Endodermal cell (in vitro differentiated cells): ENCODE measurements at regions not wholly inside any gene's neighbourhood (a gene's known extent, or its start where the extent isn't known, plus 50 kb on each side); places are given as distances from the start of the nearest gene placed in this dataset.

Experiments used
- DNase-seq: peaks from one replicate; pipeline ENCODE4 v3.0.0-alpha.2; 2017
- H3K27ac ChIP-seq: 2 replicates; pipeline ENCODE4 v1.5.1; 2013; ENCODE audit warnings: mild to moderate bottlenecking, low read depth, low read length, moderate library complexity
- H3K27me3 ChIP-seq: 2 replicates; pipeline ENCODE4 v1.6.1; 2013; ENCODE audit warnings: mild to moderate bottlenecking, low read length, moderate library complexity; ENCODE audit not compliant: insufficient read depth, control insufficient read depth, poor library complexity, severe bottlenecking
- H3K36me3 ChIP-seq: 2 replicates; pipeline ENCODE4 v1.7.0; 2013; ENCODE audit warnings: mild to moderate bottlenecking, low read length, moderate library complexity; ENCODE audit not compliant: control insufficient read depth, insufficient read depth
- H3K4me1 ChIP-seq: one replicate; pipeline ENCODE4 v1.7.0; 2013; ENCODE audit warnings: low read length; ENCODE audit not compliant: control insufficient read depth, insufficient read depth
- H3K4me3 ChIP-seq: 2 replicates; pipeline ENCODE4 v1.5.1; 2013; ENCODE audit warnings: mild to moderate bottlenecking, low read length, moderate library complexity
- H3K9ac ChIP-seq: 2 replicates; pipeline ENCODE4 v1.6.1; 2013; ENCODE audit warnings: mild to moderate bottlenecking, low read length, moderate library complexity; ENCODE audit not compliant: poor library complexity, severe bottlenecking; ENCODE audit errors: extremely low read depth
- H3K9me3 ChIP-seq: 2 replicates; pipeline ENCODE4 v1.6.1; 2013; ENCODE audit warnings: mild to moderate bottlenecking, low read length, moderate library complexity; ENCODE audit not compliant: control insufficient read depth
- H3K27ac Mint-ChIP-seq: 2 replicates; pipeline ENCODE4 v1.8.0; 2020; ENCODE audit warnings: mixed read lengths
- H3K27me3 Mint-ChIP-seq: 2 replicates; pipeline ENCODE4 v1.8.0; 2021; ENCODE audit warnings: mild to moderate bottlenecking, mixed read lengths; ENCODE audit not compliant: insufficient read depth
- H3K36me3 Mint-ChIP-seq: 2 replicates; pipeline ENCODE4 v1.8.0; 2020; ENCODE audit warnings: low read depth, mixed read lengths
- H3K4me1 Mint-ChIP-seq: 2 replicates; pipeline ENCODE4 v1.8.0; 2020; ENCODE audit warnings: mixed read lengths
- H3K4me3 Mint-ChIP-seq: 2 replicates; pipeline ENCODE4 v1.8.0; 2020; ENCODE audit warnings: mild to moderate bottlenecking, moderate library complexity, mixed read lengths
- H3K9me3 Mint-ChIP-seq: 2 replicates; pipeline ENCODE4 v1.8.0; 2020; ENCODE audit warnings: mild to moderate bottlenecking, mixed read lengths
- CTCF ChIP-seq: fragments of 200-600 bp; sonication (generic); conservative IDR thresholded peaks from 2 replicates; pipeline ENCODE4 v1.5.0; 2021; ENCODE audit warnings: antibody characterized with exemption, mild to moderate bottlenecking
- WGBS, 2 experiments: methylation state at CpG; one replicate each; pipeline versions ENCODE4 v1.1.5 to v1.1.7; 2013; ENCODE audit warnings: missing lambda C conversion rate in 2 of 2, mixed read lengths in 1 of 2; ENCODE audit not compliant: insufficient coverage in 1 of 2, insufficient read length in 1 of 2; 5-methylcytosine and 5-hydroxymethylcytosine counted together

GRCh38 chr17:79424471-79425185 lies 186.2 kb downstream of the RBFOX3 start:
- Histone ChIP-seq H3K36me3 (no peaks in the 10 kb centered on the region), H3K9ac (no peak overlapping the region), H3K27ac (no peak overlapping the region), H3K27me3 (no peaks in the 10 kb centered on the region), H3K4me3 (no peak overlapping the region), H3K9me3 (no peaks in the 10 kb centered on the region), H3K4me1 (peaks cover 4% of the 10 kb centered on the region)
- Mint-ChIP-seq H3K4me3 (no peak overlapping the region), H3K36me3 (no peaks in the 10 kb centered on the region), H3K27ac (peak overlapping the region; percentile 56), H3K9me3 (no peaks in the 10 kb centered on the region), H3K4me1 (peaks cover 10% of the 10 kb centered on the region), H3K27me3 (no peaks in the 10 kb centered on the region)
- no peak for DNase-seq
- no peak for TF ChIP-seq CTCF
- 80 to 92% methylated on average over 6 to 9 of the region's 9 CpGs for WGBS, 2 experiments

GRCh38 chr17:79423811-79424465 lies 186.9 kb downstream of the RBFOX3 start:
- Histone ChIP-seq H3K9me3 (no peaks in the 10 kb centered on the region), H3K4me3 (no peak overlapping the region), H3K36me3 (no peaks in the 10 kb centered on the region), H3K9ac (no peak overlapping the region), H3K27me3 (no peaks in the 10 kb centered on the region), H3K4me1 (peaks cover 4% of the 10 kb centered on the region), H3K27ac (no peak overlapping the region)
- no peak for DNase-seq
- H3K36me3 Mint-ChIP-seq, result no peaks in the 10 kb centered on the region
- no peak for TF ChIP-seq CTCF
- H3K4me3 Mint-ChIP-seq, result no peak overlapping the region
- no peaks in the 10 kb centered on the region for H3K9me3 Mint-ChIP-seq
- WGBS, 2 experiments, result 79 to 85% methylated on average over 6 to 18 of the region's 18 CpGs
- H3K4me1 Mint-ChIP-seq, result peaks cover 10% of the 10 kb centered on the region
- no peaks in the 10 kb centered on the region for H3K27me3 Mint-ChIP-seq
- peak overlapping the region; percentile 56 for H3K27ac Mint-ChIP-seq

GRCh38 chr17:79422236-79422635 lies 188.6 kb downstream of the RBFOX3 start:
- H3K4me1 Mint-ChIP-seq, result peaks cover 10% of the 10 kb centered on the region
- H3K27me3 Mint-ChIP-seq, result peaks cover 2% of the 10 kb centered on the region
- 89 to 90% methylated on average over 2 to 15 of the region's 15 CpGs for WGBS, 2 experiments

More at GRCh38 chr17:79422236-79422635, 188.6 kb downstream of the RBFOX3 start:
- no peak overlapping the region for H3K4me3 Mint-ChIP-seq
- no peak overlapping the region for H3K27ac ChIP-seq
- no peak overlapping the region for H3K27ac Mint-ChIP-seq
- H3K27me3 ChIP-seq, result no peaks in the 10 kb centered on the region
- no peaks in the 10 kb centered on the region for H3K9me3 Mint-ChIP-seq
- H3K9me3 ChIP-seq, result no peaks in the 10 kb centered on the region
- H3K4me3 ChIP-seq, result no peak overlapping the region
- no peak overlapping the region for H3K9ac ChIP-seq
- no peaks in the 10 kb centered on the region for H3K36me3 Mint-ChIP-seq
- TF ChIP-seq CTCF, result no peak
- H3K36me3 ChIP-seq, result no peaks in the 10 kb centered on the region
- H3K4me1 ChIP-seq, result peaks cover 4% of the 10 kb centered on the region
- no peak for DNase-seq
